PC-9 (cell line): ENCODE measurements at regions not wholly inside any gene's neighbourhood (a gene's known extent, or its start where the extent isn't known, plus 50 kb on each side); places are given as distances from the start of the nearest gene placed in this dataset.

Experiments
- EZH2 ChIP-seq: fragments of 200-600 bp; sonication (generic); IDR thresholded peaks from 2 replicates; pipeline ENCODE4 v1.8.0; 2017; ENCODE audit warnings: antibody characterized with exemption, low read depth
- TF ChIP-seq, protein P1 (sequence below): fragments of 200-600 bp; sonication (generic); conservative IDR thresholded peaks from 2 replicates; pipeline ENCODE4 v1.6.1; 2017; ENCODE audit warnings: mixed run types, antibody characterized with exemption, mild to moderate bottlenecking, moderate library complexity

DNA sequence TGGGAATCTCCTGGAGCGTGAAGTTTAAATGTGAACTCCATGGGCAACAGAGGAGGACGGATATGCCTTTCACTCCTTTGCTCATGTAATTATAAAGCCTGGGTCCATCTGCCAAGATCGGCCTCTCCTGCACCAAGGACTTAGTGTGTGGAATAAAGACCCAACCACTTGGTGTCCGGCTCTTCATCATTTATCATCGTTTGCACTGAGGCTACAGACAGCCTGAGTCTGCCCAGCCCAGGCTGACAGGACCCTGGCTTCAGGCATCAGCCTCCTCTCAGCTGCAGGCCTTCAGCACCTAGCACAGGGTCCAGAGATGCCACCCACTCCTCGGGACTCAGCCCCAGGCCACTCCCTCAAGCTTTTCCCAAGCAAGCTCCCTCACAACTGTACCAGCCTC lies 206.8 kb upstream of the IPO5 start:
- TF ChIP-seq EZH2 = no peak
- TF ChIP-seq, protein P1, sequence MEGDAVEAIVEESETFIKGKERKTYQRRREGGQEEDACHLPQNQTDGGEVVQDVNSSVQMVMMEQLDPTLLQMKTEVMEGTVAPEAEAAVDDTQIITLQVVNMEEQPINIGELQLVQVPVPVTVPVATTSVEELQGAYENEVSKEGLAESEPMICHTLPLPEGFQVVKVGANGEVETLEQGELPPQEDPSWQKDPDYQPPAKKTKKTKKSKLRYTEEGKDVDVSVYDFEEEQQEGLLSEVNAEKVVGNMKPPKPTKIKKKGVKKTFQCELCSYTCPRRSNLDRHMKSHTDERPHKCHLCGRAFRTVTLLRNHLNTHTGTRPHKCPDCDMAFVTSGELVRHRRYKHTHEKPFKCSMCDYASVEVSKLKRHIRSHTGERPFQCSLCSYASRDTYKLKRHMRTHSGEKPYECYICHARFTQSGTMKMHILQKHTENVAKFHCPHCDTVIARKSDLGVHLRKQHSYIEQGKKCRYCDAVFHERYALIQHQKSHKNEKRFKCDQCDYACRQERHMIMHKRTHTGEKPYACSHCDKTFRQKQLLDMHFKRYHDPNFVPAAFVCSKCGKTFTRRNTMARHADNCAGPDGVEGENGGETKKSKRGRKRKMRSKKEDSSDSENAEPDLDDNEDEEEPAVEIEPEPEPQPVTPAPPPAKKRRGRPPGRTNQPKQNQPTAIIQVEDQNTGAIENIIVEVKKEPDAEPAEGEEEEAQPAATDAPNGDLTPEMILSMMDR = no peak
